HCT116 (cell line): ENCODE measurements at regions not wholly inside any gene's neighbourhood (a gene's known extent, or its start where the extent isn't known, plus 50 kb on each side); places are given as distances from the start of the nearest gene placed in this dataset.

ENCODE experiments used
- ATAC-seq: fragments of 200-7000 bp; cut with Tn5 transposase; 2 replicates; pipeline ENCODE4 v1.9.1; 2020; ENCODE audit warnings: mild to moderate bottlenecking, moderate library complexity
- BruUV-seq: library from RNA; stranded (reverse); fragments of 400-500 nt; replicated peaks from 2 replicates; lab custom pipeline; 2021; lab: Mats Ljungman, UMichigan
- CTCF ChIA-PET: fragments of 300-600 bp; sonication (Branson Sonifier 250); formaldehyde crosslinking; loops from one replicate; lab custom pipeline; 2021; ENCODE audit warnings: antibody characterized with exemption; lab: Charles Lee
- POLR2A ChIA-PET: fragments of 300-600, 350-600 bp; sonication (Branson Sonifier 250); formaldehyde crosslinking; loops from one replicate; lab custom pipeline; 2021; ENCODE audit warnings: antibody characterized with exemption; lab: Charles Lee
- RAD21 ChIA-PET, 2 experiments: fragments of 300-600 bp; sonication (Branson Sonifier 250); formaldehyde crosslinking; loops; one replicate each; lab custom pipeline; 2023; ENCODE audit warnings: low total read pairs in 2 of 2; ENCODE audit not compliant: uncharacterized antibody in 2 of 2, unreplicated experiment in 2 of 2, low non-redundant PET in 1 of 2; lab: Charles Lee
- DNase-seq: peaks from one replicate; pipeline ENCODE4 v3.0.0-alpha.2; 2010; ENCODE audit warnings: low read depth, low spot score
- H2AFZ ChIP-seq: fragments of 200-600 bp; shearing (Covaris generic), sonication (generic); 2 replicates; pipeline ENCODE4 v1.6.1; 2017; ENCODE audit warnings: low read depth, mixed run types, mixed read lengths, antibody characterized with exemption, low read length; ENCODE audit not compliant: poor library complexity, severe bottlenecking
- H3K27ac ChIP-seq: 2 replicates; pipeline ENCODE4 v1.5.1; 2012; ENCODE audit warnings: low read depth, low read length
- H3K27me3 ChIP-seq: fragments of 200-600 bp; sonication (generic); 2 replicates; pipeline ENCODE4 v1.6.1; 2016; ENCODE audit warnings: mixed run types, low read length, mixed read lengths; ENCODE audit not compliant: insufficient read depth
- H3K36me3 ChIP-seq, 2 experiments: fragments of 200-500 bp in 1 of 2; fragments of 200-600 bp in 1 of 2; sonication (Bioruptor generic) in 1 of 2; sonication (generic) in 1 of 2; 2 replicates each; pipeline versions ENCODE4 v1.5.1 to v1.6.1; 2014 to 2016; ENCODE audit warnings: low read length in 2 of 2, inconsistent platforms in 1 of 2, mixed read lengths in 1 of 2, mixed run types in 1 of 2; ENCODE audit not compliant: insufficient read depth in 2 of 2, control insufficient read depth in 1 of 2
- H3K4me1 ChIP-seq, 2 experiments: fragments of 200-600 bp in 1 of 2; sonication (generic) in 1 of 2; 2 replicates each; pipeline versions ENCODE4 v1.5.1 to v1.6.1; 2012 to 2017; ENCODE audit warnings: low read length in 2 of 2, inconsistent platforms in 1 of 2, mild to moderate bottlenecking in 1 of 2, mixed read lengths in 1 of 2, mixed run types in 1 of 2, moderate library complexity in 1 of 2; ENCODE audit not compliant: insufficient read depth in 2 of 2, control insufficient read depth in 1 of 2
- H3K4me2 ChIP-seq: fragments of 200-600 bp; sonication (generic); 2 replicates; pipeline ENCODE4 v1.6.1; 2017; ENCODE audit warnings: mixed run types, low read length, mixed read lengths
- H3K4me3 ChIP-seq, 2 experiments: fragments of 200-600 bp in 1 of 2; sonication (generic) in 1 of 2; replicated peaks in 1 of 2; 2 replicates each; pipeline ENCODE4 v1.5.1; 2011 to 2016; ENCODE audit warnings: low read length in 2 of 2, control low read depth in 1 of 2, low read depth in 1 of 2, mild to moderate bottlenecking in 1 of 2, mixed read lengths in 1 of 2, mixed run types in 1 of 2
- H3K79me2 ChIP-seq: fragments of 200-600 bp; sonication (generic); 2 replicates; pipeline ENCODE4 v1.6.1; 2017; ENCODE audit warnings: mild to moderate bottlenecking, mixed run types, low read length, moderate library complexity, mixed read lengths; ENCODE audit not compliant: insufficient read depth
- H3K9ac ChIP-seq: fragments of 200-600 bp; sonication (generic); 2 replicates; pipeline ENCODE4 v1.6.1; 2016; ENCODE audit warnings: low read length, mixed read lengths
- H3K9me2 ChIP-seq: fragments of 200-600 bp; sonication (generic), shearing (Covaris generic); 2 replicates; pipeline ENCODE4 v1.6.1; 2017; ENCODE audit warnings: mixed run types, mild to moderate bottlenecking, moderate library complexity; ENCODE audit not compliant: insufficient read depth
- H3K9me3 ChIP-seq, 2 experiments: fragments of 200-500 bp in 1 of 2; fragments of 200-600 bp in 1 of 2; sonication (Bioruptor generic) in 1 of 2; sonication (generic) in 1 of 2; 2 replicates each; pipeline ENCODE4 v1.6.1; 2014 to 2017; ENCODE audit warnings: low read length in 2 of 2, mixed read lengths in 2 of 2, inconsistent platforms in 1 of 2, low read depth in 1 of 2, mild to moderate bottlenecking in 1 of 2, mixed run types in 1 of 2, moderate library complexity in 1 of 2; ENCODE audit not compliant: control insufficient read depth in 1 of 2, insufficient read depth in 1 of 2
- H4K20me1 ChIP-seq: fragments of 200-600 bp; sonication (generic), shearing (Covaris generic); 2 replicates; pipeline ENCODE4 v1.6.1; 2017; ENCODE audit warnings: mixed run types, mild to moderate bottlenecking, moderate library complexity; ENCODE audit not compliant: insufficient read depth
- CBX3 ChIP-seq: IDR thresholded peaks from 2 replicates; pipeline ENCODE4 v1.6.1; 2012; ENCODE audit warnings: low read depth
- CEBPB ChIP-seq: IDR thresholded peaks from 2 replicates; pipeline ENCODE4 v1.6.1; 2012; ENCODE audit warnings: low read depth
- EGR1 ChIP-seq: IDR thresholded peaks from 2 replicates; pipeline ENCODE4 v1.6.1; 2012; ENCODE audit warnings: low read depth
- ELF1 ChIP-seq: IDR thresholded peaks from 2 replicates; pipeline ENCODE4 v1.6.1; 2012; ENCODE audit warnings: low read depth, borderline replicate concordance
- JUND ChIP-seq: IDR thresholded peaks from 2 replicates; pipeline ENCODE4 v1.6.1; 2012
- MAX ChIP-seq: IDR thresholded peaks from 2 replicates; pipeline ENCODE4 v1.6.1; 2012
- REST ChIP-seq: IDR thresholded peaks from 2 replicates; pipeline ENCODE4 v1.6.1; 2012; ENCODE audit warnings: low read depth
- SIN3A ChIP-seq: IDR thresholded peaks from 2 replicates; pipeline ENCODE4 v1.6.1; 2012; ENCODE audit warnings: low read depth
- SP1 ChIP-seq: IDR thresholded peaks from 2 replicates; pipeline ENCODE4 v1.6.1; 2012; ENCODE audit warnings: low read depth
- SRF ChIP-seq: IDR thresholded peaks from 2 replicates; pipeline ENCODE4 v1.6.1; 2012; ENCODE audit warnings: low read depth
- ZBTB33 ChIP-seq: IDR thresholded peaks from 2 replicates; pipeline ENCODE4 v1.6.1; 2011; ENCODE audit warnings: mild to moderate bottlenecking, low read length, moderate library complexity; ENCODE audit not compliant: insufficient replicate concordance; ENCODE audit errors: extremely low read depth
- intact Hi-C: fragments of 100-400 bp; cut with micrococcal nuclease; formaldehyde crosslinking; loops from 2 replicates; pipeline ENCODE4 v1.10.0; 2022

GRCh38 chr4:54393243-54393642 is 164.2 kb downstream of the PDGFRA start:
- CTCF ChIA-PET: no interaction called here
- Histone ChIP-seq H4K20me1 (no peaks in the 10 kb centered on the region), H3K79me2 (no peaks in the 10 kb centered on the region), H3K27me3 (peaks cover 6% of the 10 kb centered on the region), H3K36me3 (no peaks in the 10 kb centered on the region), H3K9me2 (no peaks in the 10 kb centered on the region), H3K9me3 (no peaks in the 10 kb centered on the region), H3K4me3 (no peak overlapping the region), H3K27ac (no peak overlapping the region), H3K9ac (no peak overlapping the region), H2AFZ (no peak overlapping the region), H3K4me1 (no peaks in the 10 kb centered on the region), H3K4me2 (no peak overlapping the region)
- no TSS peak for BruUV-seq
- POLR2A ChIA-PET: no interaction called here
- ATAC-seq (no peak), DNase-seq (no peak)
- TF ChIP-seq JUND: no peak
- TF ChIP-seq REST: no peak
- intact Hi-C loops: no loop called here
- RAD21 ChIA-PET: no interaction called here

- Histone ChIP-seq H3K4me3 (no peak overlapping the region), H2AFZ (no peak overlapping the region), H3K9ac (no peak overlapping the region), H3K27ac (no peak overlapping the region), H3K9me3 (no peaks in the 10 kb centered on the region), H3K4me2 (no peak overlapping the region), H3K9me2 (no peaks in the 10 kb centered on the region), H3K36me3 (no peaks in the 10 kb centered on the region), H3K27me3 (peaks cover 11% of the 10 kb centered on the region), H4K20me1 (no peaks in the 10 kb centered on the region), H3K4me1 (no peaks in the 10 kb centered on the region), H3K79me2 (no peaks in the 10 kb centered on the region)
- intact Hi-C loops: no loop called here
- no TSS peak for BruUV-seq
- no peak for DNase-seq
- no peak for ATAC-seq
- RAD21 ChIA-PET: no interaction called here
- CTCF ChIA-PET: no interaction called here
- POLR2A ChIA-PET: no interaction called here
- TF ChIP-seq ZBTB33 (no peak), CBX3 (no peak), REST (no peak), SRF (no peak), MAX (no peak), ELF1 (no peak), SP1 (no peak), CEBPB (no peak), SIN3A (no peak), EGR1 (no peak)
Observed at GRCh38 chr4:54395013-54395527, 166.0 kb downstream of the PDGFRA start.
